Endothelial cell of umbilical vein (primary cell): ENCODE measurements at regions not wholly inside any gene's neighbourhood (a gene's known extent, or its start where the extent isn't known, plus 50 kb on each side); places are given as distances from the start of the nearest gene placed in this dataset.

Experiments used
- BruUV-seq: library from RNA; stranded (reverse); fragments of 400-500 nt; replicated peaks from 2 replicates; lab custom pipeline; 2021; lab: Mats Ljungman, UMichigan
- CTCF ChIA-PET: fragments of 300-600, 350-600 bp; sonication (Branson Sonifier 250); formaldehyde crosslinking; loops from one replicate; lab custom pipeline; 2021; ENCODE audit warnings: antibody characterized with exemption, inconsistent platforms; lab: Charles Lee
- POLR2A ChIA-PET: fragments of 300-600, 350-600 bp; sonication (Branson Sonifier 250); formaldehyde crosslinking; loops from one replicate; lab custom pipeline; 2021; ENCODE audit warnings: antibody characterized with exemption, inconsistent platforms; lab: Charles Lee
- DNase-seq: peaks from one replicate; pipeline ENCODE4 v3.0.0-alpha.2; 2011; ENCODE audit warnings: low read depth, low spot score
- FAIRE-seq: peaks from 2 replicates; lab custom pipeline; 2011; peaks lifted over from hg19 to GRCh38; lab: Jason Lieb, UNC
- H2AFZ ChIP-seq: 2 replicates; pipeline ENCODE4 v1.6.0; 2012; ENCODE audit warnings: low read depth, low read length, control low read depth, inconsistent platforms
- H3K27ac ChIP-seq: 2 replicates; pipeline ENCODE4 v1.5.1; 2011; ENCODE audit warnings: low read depth, mild to moderate bottlenecking, control low read depth, low read length, moderate library complexity; ENCODE audit not compliant: insufficient read depth
- H3K27me3 ChIP-seq, 2 experiments: 2 replicates each; pipeline versions ENCODE4 v1.6.0 to v1.6.1; 2011; ENCODE audit warnings: low read length in 2 of 2, mixed read lengths in 1 of 2; ENCODE audit not compliant: control insufficient read depth in 2 of 2, insufficient read depth in 2 of 2
- H3K36me3 ChIP-seq, 2 experiments: 2 replicates in 1 of 2; 3 replicates in 1 of 2; pipeline ENCODE4 v1.5.1; 2011; ENCODE audit warnings: low read length in 2 of 2, mild to moderate bottlenecking in 1 of 2, moderate library complexity in 1 of 2; ENCODE audit not compliant: control insufficient read depth in 2 of 2, insufficient read depth in 2 of 2; ENCODE audit errors: extremely low read depth in 1 of 2
- H3K4me1 ChIP-seq: 3 replicates; pipeline ENCODE4 v1.5.1; 2011; ENCODE audit warnings: mild to moderate bottlenecking, low read length; ENCODE audit not compliant: control insufficient read depth, insufficient read depth; ENCODE audit errors: extremely low read depth
- H3K4me2 ChIP-seq: 2 replicates; pipeline ENCODE4 v1.6.1; 2011; ENCODE audit warnings: low read length, control low read depth, mixed read lengths; ENCODE audit not compliant: insufficient read depth
- H3K4me3 ChIP-seq, 3 experiments: fragments of 200-600 bp in 1 of 3; sonication (generic), shearing (Covaris generic) in 1 of 3; replicated peaks in 1 of 3; 2 replicates each; pipeline ENCODE4 v1.5.1; 2011 to 2016; ENCODE audit warnings: control low read depth in 3 of 3, low read length in 3 of 3, mild to moderate bottlenecking in 2 of 3, inconsistent platforms in 1 of 3, low read depth in 1 of 3, moderate library complexity in 1 of 3; ENCODE audit not compliant: insufficient read depth in 1 of 3
- H3K79me2 ChIP-seq: 2 replicates; pipeline ENCODE4 v1.6.0; 2012; ENCODE audit warnings: low read length, inconsistent platforms; ENCODE audit not compliant: control insufficient read depth, insufficient read depth
- H3K9ac ChIP-seq: replicated peaks from 2 replicates; pipeline ENCODE3; 2011; ENCODE audit warnings: low read length, control low read depth; ENCODE audit not compliant: insufficient read depth; ENCODE audit errors: extremely low read depth
- H3K9me1 ChIP-seq: replicated peaks from 3 replicates; pipeline ENCODE4 v1.6.0; 2011; ENCODE audit warnings: mild to moderate bottlenecking, low read length; ENCODE audit not compliant: control insufficient read depth, insufficient read depth; ENCODE audit errors: extremely low read depth
- H3K9me3 ChIP-seq: replicated peaks from 2 replicates; pipeline ENCODE4 v1.5.1; 2012; ENCODE audit warnings: low read length, inconsistent platforms; ENCODE audit not compliant: control insufficient read depth, insufficient read depth
- H4K20me1 ChIP-seq: replicated peaks from 2 replicates; pipeline ENCODE3; 2011; ENCODE audit warnings: mild to moderate bottlenecking, low read length; ENCODE audit not compliant: control insufficient read depth, insufficient read depth; ENCODE audit errors: extremely low read depth
- CTCF ChIP-seq, 2 donors: IDR thresholded peaks; 1 replicate in 1 of 2; 2 replicates in 1 of 2; pipeline ENCODE4 v1.5.1; 2011; ENCODE audit warnings: low read length in 2 of 2, mild to moderate bottlenecking in 2 of 2, moderate library complexity in 2 of 2, control low read depth in 1 of 2, inconsistent platforms in 1 of 2, low read depth in 1 of 2; ENCODE audit not compliant: insufficient read depth in 1 of 2; ENCODE audit errors: extremely low read depth in 1 of 2
- EZH2 ChIP-seq: IDR thresholded peaks from 2 replicates; pipeline ENCODE4 v1.6.1; 2012; ENCODE audit warnings: borderline replicate concordance, low read depth, mild to moderate bottlenecking, moderate library complexity, low read length, inconsistent platforms; ENCODE audit not compliant: severe bottlenecking
- FOS ChIP-seq: IDR thresholded peaks from 2 replicates; pipeline ENCODE4 v1.6.1; 2011; ENCODE audit warnings: mild to moderate bottlenecking, low read length, moderate library complexity, borderline replicate concordance; ENCODE audit not compliant: insufficient read depth
- GATA2 ChIP-seq: IDR thresholded peaks from 2 replicates; pipeline ENCODE4 v1.7.0; 2011; ENCODE audit warnings: low read depth, mild to moderate bottlenecking, moderate library complexity, mixed read lengths, low read length; ENCODE audit not compliant: insufficient read length, insufficient read depth
- JUN ChIP-seq: IDR thresholded peaks from 2 replicates; pipeline ENCODE4 v1.6.1; 2011; ENCODE audit warnings: borderline replicate concordance, low read depth; ENCODE audit not compliant: insufficient read length, insufficient read depth
- MYC ChIP-seq: IDR thresholded peaks from one replicate; pipeline ENCODE4 v1.6.1; 2011; ENCODE audit warnings: mild to moderate bottlenecking, low read depth, low read length
- POLR2A ChIP-seq: IDR thresholded peaks from 2 replicates; pipeline ENCODE4 v1.6.1; 2012; ENCODE audit warnings: low read depth, mild to moderate bottlenecking, control low read depth, low read length
- POLR2AphosphoS5 ChIP-seq: IDR thresholded peaks from 2 replicates; pipeline ENCODE4 v1.6.1; 2012; ENCODE audit warnings: low read depth, mild to moderate bottlenecking, control low read depth, low read length, moderate library complexity; ENCODE audit not compliant: insufficient read depth
- dilution Hi-C: fragments of 300-500 bp; cut with MboI; formaldehyde crosslinking; loops from one replicate; pipeline ENCODE4 v1.15.0; 2019; ENCODE audit warnings: low sequenced_read_pairs; ENCODE audit not compliant: extremely low pct_ligation_motif_present
- intact Hi-C: fragments of 100-400 bp; cut with micrococcal nuclease; formaldehyde crosslinking; loops from one replicate; pipeline ENCODE4 v1.10.0; 2022
- TF ChIP-seq, protein P1 (sequence below): IDR thresholded peaks from 2 replicates; pipeline ENCODE4 v1.6.1; 2011; ENCODE audit not compliant: insufficient read depth, insufficient read length

- no TSS peak for BruUV-seq
Observed at GRCh38 chr6:137808191-137808590, 58.9 kb upstream of the TNFAIP3 start.

GRCh38 chr6:137808836-137809315 is 58.2 kb upstream of the TNFAIP3 start:
- Histone ChIP-seq H3K9me3 (no peaks in the 10 kb centered on the region), H3K36me3 (no peaks in the 10 kb centered on the region), H3K4me1 (peaks cover 30% of the 10 kb centered on the region), H3K79me2 (no peaks in the 10 kb centered on the region), H3K9ac (no peak overlapping the region), H3K9me1 (no peaks in the 10 kb centered on the region), H4K20me1 (no peaks in the 10 kb centered on the region), H3K27me3 (no peaks in the 10 kb centered on the region), H3K27ac (no peak overlapping the region), H2AFZ (no peak overlapping the region), H3K4me3 (no peak overlapping the region), H3K4me2 (no peak overlapping the region)
- intact Hi-C loops (no loop called here), dilution Hi-C loops (no loop called here)
- no TSS peak for BruUV-seq
- DNase-seq (no peak), FAIRE-seq (no peak)
- TF ChIP-seq GATA2 (no peak), EZH2 (no peak), MYC (no peak), FOS (no peak), POLR2A (no peak), POLR2AphosphoS5 (no peak), JUN (no peak), CTCF (IDR thresholded peaks at IDR 0.05; ENCODE audit: extremely low read depth in 1 of 2, insufficient read depth in 1 of 2, low read depth in 1 of 2, low read length in 2 of 2) (no peak)
- TF ChIP-seq, protein P1, sequence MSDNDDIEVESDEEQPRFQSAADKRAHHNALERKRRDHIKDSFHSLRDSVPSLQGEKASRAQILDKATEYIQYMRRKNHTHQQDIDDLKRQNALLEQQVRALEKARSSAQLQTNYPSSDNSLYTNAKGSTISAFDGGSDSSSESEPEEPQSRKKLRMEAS: no peak
- ChIA-PET CTCF (interaction anchor here (1.3 to 1.9 kb wide), 2 partner anchors 10 to 101 kb away, joined by 3 to 17 read pairs; no protein-coding TSS in a partner anchor), POLR2A (interaction anchor here (0.7 kb wide), 1 partner anchor 361 kb away, joined by 4 read pairs; no protein-coding TSS in a partner anchor)

More at GRCh38 chr6:137808191-137808590, 58.9 kb upstream of the TNFAIP3 start:
- H3K79me2 ChIP-seq: no peaks in the 10 kb centered on the region
- H4K20me1 ChIP-seq: no peaks in the 10 kb centered on the region
- ChIA-PET POLR2A (no interaction called here), CTCF (interaction anchor here (1.9 kb wide), 1 partner anchor 9 kb away, joined by 17 read pairs; no protein-coding TSS in a partner anchor)
- H3K4me1 ChIP-seq: peaks cover 30% of the 10 kb centered on the region
- H3K27me3 ChIP-seq: no peaks in the 10 kb centered on the region
- no peak overlapping the region for H3K4me3 ChIP-seq
- intact Hi-C loops (no loop called here), dilution Hi-C loops (no loop called here)
- H3K36me3 ChIP-seq: no peaks in the 10 kb centered on the region
- H3K9ac ChIP-seq: no peak overlapping the region
- no peak overlapping the region for H2AFZ ChIP-seq
- FAIRE-seq: no peak
- H3K4me2 ChIP-seq: no peak overlapping the region
- H3K9me1 ChIP-seq: no peaks in the 10 kb centered on the region
- DNase-seq: peak; percentile 53
- TF ChIP-seq JUN: peak; percentile 66
- peak; percentile 65 for TF ChIP-seq FOS
- TF ChIP-seq, protein P1: no peak
- TF ChIP-seq MYC: no peak
- TF ChIP-seq EZH2: no peak
- no peaks in the 10 kb centered on the region for H3K9me3 ChIP-seq
- H3K27ac ChIP-seq: no peak overlapping the region
